Esophagus muscularis mucosa (tissue), 4 donors: ENCODE measurements at regions not wholly inside any gene's neighbourhood (a gene's known extent, or its start where the extent isn't known, plus 50 kb on each side); places are given as distances from the start of the nearest gene placed in this dataset.

ENCODE experiments used
- DNase-seq: peaks from one replicate; pipeline ENCODE4 v3.0.0-alpha.2; 2017; ENCODE audit errors: extremely low spot score
- H3K27ac ChIP-seq, 4 donors: fragments of 200-600 bp; sonication (generic); replicated peaks in 1 of 4; 1 replicate in 3 of 4; 2 replicates in 1 of 4; pipeline ENCODE4 v1.5.1; 2016 to 2019; ENCODE audit warnings: mild to moderate bottlenecking in 1 of 4
- H3K27me3 ChIP-seq, 4 donors: fragments of 200-600 bp; sonication (generic); one replicate each; pipeline versions ENCODE4 v1.5.1 to v1.6.0; 2016 to 2019
- H3K36me3 ChIP-seq, 4 donors: fragments of 200-600 bp; sonication (generic); one replicate each; pipeline ENCODE4 v1.5.1; 2016 to 2019
- H3K4me1 ChIP-seq, 4 donors: fragments of 200-600 bp; sonication (generic); one replicate each; pipeline ENCODE4 v1.5.1; 2016 to 2019
- H3K4me3 ChIP-seq, 4 donors: fragments of 200-600 bp; sonication (generic); 1 replicate in 2 of 4; 2 replicates in 2 of 4; pipeline ENCODE4 v1.5.1; 2016 to 2019; ENCODE audit warnings: mild to moderate bottlenecking in 4 of 4, moderate library complexity in 1 of 4
- H3K9me3 ChIP-seq, 4 donors: fragments of 200-600 bp; sonication (generic); 1 replicate in 3 of 4; 2 replicates in 1 of 4; pipeline ENCODE4 v1.5.1; 2016 to 2019
- EP300 ChIP-seq: sonication (generic); formaldehyde crosslinking; IDR thresholded peaks from one replicate; pipeline ENCODE4 v1.6.1; 2017; ENCODE audit warnings: antibody characterized with exemption
- POLR2A ChIP-seq: fragments of 450-650 bp; IDR thresholded peaks from one replicate; pipeline ENCODE4 v1.6.1; 2017; ENCODE audit warnings: antibody characterized with exemption, moderate library complexity, mild to moderate bottlenecking, low read depth
- POLR2AphosphoS5 ChIP-seq, 2 donors: sonication (generic); formaldehyde crosslinking; IDR thresholded peaks; one replicate each; pipeline ENCODE4 v1.6.1; 2017; ENCODE audit warnings: antibody characterized with exemption in 2 of 2
- WGBS: methylation state at CpG from one replicate; pipeline ENCODE4 v1.1.5; 2018; 5-methylcytosine and 5-hydroxymethylcytosine counted together
- intact Hi-C: fragments of 100-400 bp; cut with DNase I; formaldehyde crosslinking; loops from one replicate; pipeline ENCODE4 v1.15.1; 2023
- TF ChIP-seq, protein P1 (sequence below), 3 experiments: fragments of 200-600 bp in 2 of 3; fragments of 450-650 bp in 1 of 3; sonication (generic) in 2 of 3; IDR thresholded peaks; one replicate each; pipeline ENCODE4 v1.5.1; 2017 to 2019; ENCODE audit warnings: antibody characterized with exemption in 3 of 3, mild to moderate bottlenecking in 2 of 3, moderate library complexity in 1 of 3

DNA sequence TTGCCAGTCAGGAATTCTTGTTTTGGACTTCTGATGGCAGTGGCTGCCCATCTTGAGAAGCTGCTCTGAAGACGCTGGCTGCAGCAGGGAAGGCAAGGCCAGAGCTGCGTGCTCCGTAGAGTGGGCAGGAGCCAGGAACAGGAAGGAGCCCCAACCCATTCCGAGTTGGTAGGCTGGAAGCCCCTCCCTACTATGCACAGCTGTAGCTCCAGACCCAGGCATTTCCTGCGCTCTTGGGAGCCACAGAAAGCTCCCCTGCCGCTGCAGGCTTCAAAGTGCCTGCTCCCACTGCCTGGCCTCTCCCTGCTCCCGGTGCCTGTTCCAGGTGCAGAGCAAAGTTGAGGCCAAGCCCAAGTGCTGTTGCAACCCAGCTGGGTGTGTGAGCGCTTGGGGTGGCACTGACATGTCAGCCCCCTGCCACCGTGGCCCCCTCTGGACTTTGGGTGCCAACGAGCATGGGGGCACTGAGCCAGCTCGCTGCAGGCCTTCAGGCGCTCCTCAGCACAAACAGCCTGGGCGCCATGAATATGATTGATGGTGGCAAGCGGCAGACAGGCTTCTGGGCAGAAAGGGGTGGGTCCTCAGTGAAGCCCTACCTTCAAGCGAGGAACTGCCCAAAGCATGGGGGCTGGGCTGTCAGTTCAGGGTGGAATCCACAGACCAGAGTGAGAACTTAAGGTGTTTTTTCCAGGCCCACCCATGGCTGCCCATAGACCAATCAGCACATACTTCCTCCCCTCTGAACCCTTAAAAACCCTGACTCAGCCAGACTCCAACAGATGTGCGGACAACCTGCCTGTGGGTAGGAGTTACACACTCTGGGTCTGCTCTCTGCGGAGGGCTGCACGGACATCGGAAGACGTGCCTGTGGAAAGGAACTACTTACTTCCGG lies 677.2 kb upstream of the INTU start:
- TF ChIP-seq POLR2A (no peak), EP300 (no peak), POLR2AphosphoS5 (IDR thresholded peaks at IDR 0.05) (no peak)
- TF ChIP-seq, protein P1, sequence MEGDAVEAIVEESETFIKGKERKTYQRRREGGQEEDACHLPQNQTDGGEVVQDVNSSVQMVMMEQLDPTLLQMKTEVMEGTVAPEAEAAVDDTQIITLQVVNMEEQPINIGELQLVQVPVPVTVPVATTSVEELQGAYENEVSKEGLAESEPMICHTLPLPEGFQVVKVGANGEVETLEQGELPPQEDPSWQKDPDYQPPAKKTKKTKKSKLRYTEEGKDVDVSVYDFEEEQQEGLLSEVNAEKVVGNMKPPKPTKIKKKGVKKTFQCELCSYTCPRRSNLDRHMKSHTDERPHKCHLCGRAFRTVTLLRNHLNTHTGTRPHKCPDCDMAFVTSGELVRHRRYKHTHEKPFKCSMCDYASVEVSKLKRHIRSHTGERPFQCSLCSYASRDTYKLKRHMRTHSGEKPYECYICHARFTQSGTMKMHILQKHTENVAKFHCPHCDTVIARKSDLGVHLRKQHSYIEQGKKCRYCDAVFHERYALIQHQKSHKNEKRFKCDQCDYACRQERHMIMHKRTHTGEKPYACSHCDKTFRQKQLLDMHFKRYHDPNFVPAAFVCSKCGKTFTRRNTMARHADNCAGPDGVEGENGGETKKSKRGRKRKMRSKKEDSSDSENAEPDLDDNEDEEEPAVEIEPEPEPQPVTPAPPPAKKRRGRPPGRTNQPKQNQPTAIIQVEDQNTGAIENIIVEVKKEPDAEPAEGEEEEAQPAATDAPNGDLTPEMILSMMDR (IDR thresholded peaks at IDR 0.05): no peak
- Histone ChIP-seq H3K27me3 (no peaks in the 10 kb centered on the region), H3K4me3 (no peak overlapping the region), H3K9me3 (no peaks in the 10 kb centered on the region), H3K27ac (no peak overlapping the region), H3K36me3 (no peaks in the 10 kb centered on the region), H3K4me1 (no peaks in the 10 kb centered on the region)
- DNase-seq: no peak
- intact Hi-C loops: no loop called here
- 86% methylated on average over 15 of the region's 21 CpGs for WGBS

DNA sequence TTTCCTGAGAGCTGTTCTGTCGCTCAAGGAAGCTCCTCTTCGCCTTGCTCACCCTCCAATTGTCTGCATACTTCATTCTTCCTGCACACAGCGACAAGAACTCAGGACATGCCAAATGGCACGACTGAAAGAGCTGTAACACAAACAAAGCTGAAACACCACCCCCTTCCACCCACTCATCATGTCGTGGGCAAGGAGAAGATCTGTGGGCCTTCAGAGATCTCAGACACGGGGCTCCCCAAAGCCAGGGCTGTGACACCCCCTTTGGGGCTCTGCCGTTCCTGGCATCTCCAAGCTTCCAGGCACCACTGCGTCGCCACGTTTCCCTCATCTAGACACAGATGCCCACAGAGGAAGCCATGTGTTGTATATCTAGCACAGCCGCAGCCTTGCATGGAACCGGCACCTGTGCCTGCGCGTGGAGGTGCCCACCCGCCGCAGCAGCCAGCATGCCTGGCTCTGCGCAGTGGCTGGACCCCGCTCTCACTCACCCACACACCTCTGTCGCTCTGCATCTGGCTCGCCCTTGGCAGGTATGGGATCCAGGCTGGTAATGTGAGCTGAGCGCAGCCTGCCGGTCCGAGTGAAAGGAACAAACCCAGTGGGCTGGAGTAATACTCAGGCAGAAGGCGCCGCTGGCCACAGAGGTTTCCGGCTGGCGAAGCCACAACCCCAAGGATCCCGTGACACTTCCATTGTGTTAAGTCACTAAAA lies 676.4 kb upstream of the INTU start:
- no peak for DNase-seq
- Histone ChIP-seq H3K4me3 (no peak overlapping the region), H3K4me1 (no peaks in the 10 kb centered on the region), H3K9me3 (no peaks in the 10 kb centered on the region), H3K27ac (no peak overlapping the region), H3K27me3 (no peaks in the 10 kb centered on the region), H3K36me3 (no peaks in the 10 kb centered on the region)
- intact Hi-C loops: no loop called here
- TF ChIP-seq POLR2AphosphoS5 (IDR thresholded peaks at IDR 0.05) (no peak), POLR2A (no peak)
- 93% methylated on average over 24 of the region's 28 CpGs for WGBS

DNA sequence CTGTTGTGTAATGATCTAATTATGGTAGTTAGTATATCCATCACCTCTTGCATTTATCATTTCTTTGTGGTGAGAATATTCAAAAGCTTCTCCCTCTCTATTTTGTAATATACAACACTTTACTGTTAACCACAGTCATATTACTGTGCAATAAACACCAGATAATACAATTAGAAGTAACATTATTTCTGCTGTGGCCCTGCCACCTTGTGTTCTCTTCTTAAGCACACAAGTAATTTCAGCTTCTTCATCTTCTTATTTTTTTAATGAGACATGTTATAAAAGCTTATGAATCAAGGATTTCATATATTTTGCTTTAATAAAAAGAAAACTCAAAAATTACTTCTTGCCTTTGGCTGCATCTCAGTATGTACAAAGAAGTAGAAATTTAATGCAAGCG lies 675.2 kb upstream of the INTU start:
- intact Hi-C loops: no loop called here
- H3K27ac ChIP-seq: no peak overlapping the region
- no peaks in the 10 kb centered on the region for H3K4me1 ChIP-seq
- H3K27me3 ChIP-seq: no peaks in the 10 kb centered on the region
- H3K9me3 ChIP-seq: no peaks in the 10 kb centered on the region
- no peak for TF ChIP-seq POLR2AphosphoS5 (IDR thresholded peaks at IDR 0.05)
- TF ChIP-seq EP300: no peak
- TF ChIP-seq, protein P1 (IDR thresholded peaks at IDR 0.05): no peak
- no peak for TF ChIP-seq POLR2A
- 92% methylated on average over 1 of the region's 1 CpG for WGBS
- no peaks in the 10 kb centered on the region for H3K36me3 ChIP-seq
- H3K4me3 ChIP-seq: no peak overlapping the region
- DNase-seq: no peak

DNA sequence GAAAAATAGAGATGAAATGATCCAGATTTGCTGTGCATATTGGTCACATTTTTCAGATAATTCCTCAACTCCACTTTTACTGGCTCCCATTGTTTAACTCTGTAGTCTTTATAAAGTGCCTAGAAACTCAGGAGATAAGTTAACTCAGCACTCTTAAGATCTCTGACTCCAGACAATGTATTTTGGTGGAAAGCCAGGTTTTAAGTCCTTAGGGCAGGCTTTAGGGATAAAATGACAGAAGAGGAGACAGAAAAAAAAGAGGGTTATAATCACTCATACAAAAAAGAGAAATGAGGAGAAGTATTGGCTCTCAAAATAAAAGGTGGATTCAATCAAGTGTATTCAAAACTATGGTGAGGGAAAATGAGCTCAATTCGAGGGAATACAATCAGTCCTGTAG lies 674.8 kb upstream of the INTU start:
- no peak for TF ChIP-seq POLR2AphosphoS5 (IDR thresholded peaks at IDR 0.05)
- TF ChIP-seq POLR2A: no peak
- TF ChIP-seq, protein P1 (IDR thresholded peaks at IDR 0.05): no peak
- TF ChIP-seq EP300: no peak
- no peak overlapping the region for H3K27ac ChIP-seq
- H3K27me3 ChIP-seq: no peaks in the 10 kb centered on the region
- DNase-seq: no peak
- no peaks in the 10 kb centered on the region for H3K4me1 ChIP-seq
- no peaks in the 10 kb centered on the region for H3K9me3 ChIP-seq
- no peaks in the 10 kb centered on the region for H3K36me3 ChIP-seq
- intact Hi-C loops: no loop called here
- no peak overlapping the region for H3K4me3 ChIP-seq
- 88% methylated on average over 1 of the region's 1 CpG for WGBS

DNA sequence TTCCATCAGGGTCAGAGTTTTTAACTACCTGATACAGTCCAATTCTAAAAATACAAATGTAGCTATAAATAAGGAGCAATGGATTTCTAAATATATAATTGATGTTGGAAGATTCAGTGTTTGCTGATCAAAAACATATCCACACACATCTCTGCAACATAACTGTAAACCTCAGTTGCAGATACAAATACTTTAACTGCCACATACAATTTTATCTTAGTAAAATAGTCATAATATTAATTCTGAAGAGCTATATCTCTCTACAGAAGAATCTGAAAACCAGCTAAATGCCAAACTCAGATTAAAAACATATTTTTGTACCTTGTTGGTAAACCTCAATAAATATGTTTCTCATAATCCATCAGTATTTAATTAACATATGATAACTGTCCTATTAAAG lies 674.3 kb upstream of the INTU start:
- Histone ChIP-seq H3K27ac (no peak overlapping the region), H3K9me3 (no peaks in the 10 kb centered on the region), H3K4me3 (no peak overlapping the region), H3K4me1 (no peaks in the 10 kb centered on the region), H3K36me3 (no peaks in the 10 kb centered on the region), H3K27me3 (no peaks in the 10 kb centered on the region)
- intact Hi-C loops: no loop called here
- TF ChIP-seq POLR2AphosphoS5 (IDR thresholded peaks at IDR 0.05) (no peak), EP300 (no peak), POLR2A (no peak)
- TF ChIP-seq, protein P1 (IDR thresholded peaks at IDR 0.05): no peak
- DNase-seq: no peak
